NCI-H510A treated with DMSO at 0.1 percent for 48 hours (cell line): ENCODE measurements at regions not wholly inside any gene's neighbourhood (a gene's known extent, or its start where the extent isn't known, plus 50 kb on each side); places are given as distances from the start of the nearest gene placed in this dataset.

ENCODE experiments used
- DNase-seq: peaks from one replicate; lab custom pipeline; 2025; lab: John Stamatoyannopoulos, UW

- DNase-seq, result no peak
These were observed 271.8 kb downstream of the AEBP2 start for GRCh38 chr12:19710811-19711793.

- no peak for DNase-seq
These were observed 272.7 kb downstream of the AEBP2 start for GRCh38 chr12:19712041-19712440.

GRCh38 chr12:19718401-19718800, 279.1 kb downstream of the AEBP2 start:
- DNase-seq, result no peak

- no peak for DNase-seq
These were observed 280.4 kb downstream of the AEBP2 start for GRCh38 chr12:19719672-19720071.

DNA sequence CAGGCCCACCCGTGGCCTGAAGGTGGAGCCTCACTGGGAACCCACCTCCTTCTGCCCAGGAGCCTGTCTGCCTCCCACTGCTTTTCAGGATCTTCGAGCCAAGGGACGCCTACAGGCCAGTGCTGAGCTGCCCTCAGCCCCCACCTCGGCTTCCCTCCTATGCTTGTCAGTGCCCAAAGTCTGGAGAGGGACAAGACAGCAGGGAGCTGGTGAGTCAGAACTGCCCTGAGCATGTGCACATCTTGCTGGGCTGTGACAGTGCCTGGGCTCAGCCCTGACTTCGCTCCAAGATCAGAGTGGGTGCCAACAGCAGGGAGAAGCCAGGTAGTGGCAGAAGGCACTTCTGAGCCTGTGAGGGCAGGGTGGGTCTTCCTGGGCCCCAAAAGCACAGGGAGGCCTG, 286.8 kb downstream of the AEBP2 start:
- no peak for DNase-seq

DNA sequence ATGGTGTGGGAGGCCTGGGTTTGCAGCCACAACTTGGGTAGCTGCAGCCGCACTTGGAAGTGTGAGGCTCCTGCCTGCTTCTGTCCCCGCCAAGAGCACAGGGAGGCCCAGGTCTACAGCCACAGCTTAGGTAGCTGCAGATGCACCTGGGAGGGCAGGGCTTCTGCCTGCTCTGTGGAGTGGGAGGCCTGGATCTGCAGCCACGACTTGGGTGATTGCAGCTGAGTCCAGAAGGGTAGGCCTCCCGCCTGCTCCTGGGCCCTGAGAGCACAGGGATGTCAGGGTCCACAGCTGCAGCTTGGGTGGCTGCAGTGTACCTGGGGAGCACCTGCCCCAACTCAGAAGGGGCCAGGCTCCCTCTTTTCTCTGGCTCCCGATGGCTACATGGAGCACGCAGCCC, 287.3 kb downstream of the AEBP2 start:
- no peak for DNase-seq

GRCh38 chr12:19737019-19737418, 297.7 kb downstream of the AEBP2 start:
- no peak for DNase-seq

GRCh38 chr12:19739195-19739776, 300.0 kb downstream of the AEBP2 start:
- peak; percentile 77 for DNase-seq

DNA sequence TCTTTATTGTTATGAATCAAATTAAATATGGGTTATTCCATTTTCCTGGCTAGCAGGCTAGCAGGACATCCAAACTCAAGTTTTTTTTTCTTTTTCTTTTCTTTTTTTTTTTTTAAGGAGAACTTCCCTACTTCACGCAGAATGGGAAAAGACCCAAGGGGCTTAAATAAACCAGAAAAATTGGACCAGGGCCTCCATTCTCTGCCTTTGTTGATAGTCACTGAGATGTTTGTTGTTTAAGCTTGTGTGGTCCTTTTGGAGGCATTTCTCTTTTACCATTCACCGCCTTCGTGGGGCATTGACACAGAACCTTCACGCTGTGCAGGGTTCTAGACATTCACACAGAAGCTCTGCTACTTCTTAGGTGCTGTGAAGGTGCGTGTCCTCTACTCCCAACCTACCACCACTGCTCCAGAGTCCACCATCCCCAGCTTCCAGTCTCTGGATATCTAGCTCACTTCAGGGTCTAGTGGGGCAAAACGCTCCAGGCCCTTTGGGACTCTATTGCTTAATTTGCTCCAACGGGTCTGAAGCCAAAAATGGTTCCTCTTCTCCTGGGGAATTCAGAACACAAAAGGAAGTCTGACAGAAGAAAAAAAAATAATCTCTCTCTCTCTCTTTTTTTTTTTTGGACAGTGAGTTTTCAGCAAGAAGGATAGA, 301.3 kb downstream of the AEBP2 start:
- DNase-seq, result no peak

DNA sequence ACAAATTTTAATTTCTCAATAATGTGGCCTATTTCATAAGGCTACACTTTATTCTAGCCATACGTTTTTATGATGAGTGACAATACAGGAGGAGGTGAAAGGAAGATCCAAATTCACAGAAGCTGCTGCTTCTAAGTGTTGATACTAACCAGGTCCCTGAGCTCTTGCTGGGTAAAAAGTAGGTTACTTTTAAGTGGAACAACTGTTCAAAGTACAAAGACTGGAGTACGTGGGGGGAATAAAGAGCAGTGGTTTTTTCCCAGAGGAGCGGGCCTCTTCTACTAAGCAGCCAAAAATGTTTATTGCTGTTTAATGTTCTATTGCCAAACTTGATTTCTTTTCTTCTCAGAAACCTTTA, 301.8 kb downstream of the AEBP2 start:
- no peak for DNase-seq

DNA sequence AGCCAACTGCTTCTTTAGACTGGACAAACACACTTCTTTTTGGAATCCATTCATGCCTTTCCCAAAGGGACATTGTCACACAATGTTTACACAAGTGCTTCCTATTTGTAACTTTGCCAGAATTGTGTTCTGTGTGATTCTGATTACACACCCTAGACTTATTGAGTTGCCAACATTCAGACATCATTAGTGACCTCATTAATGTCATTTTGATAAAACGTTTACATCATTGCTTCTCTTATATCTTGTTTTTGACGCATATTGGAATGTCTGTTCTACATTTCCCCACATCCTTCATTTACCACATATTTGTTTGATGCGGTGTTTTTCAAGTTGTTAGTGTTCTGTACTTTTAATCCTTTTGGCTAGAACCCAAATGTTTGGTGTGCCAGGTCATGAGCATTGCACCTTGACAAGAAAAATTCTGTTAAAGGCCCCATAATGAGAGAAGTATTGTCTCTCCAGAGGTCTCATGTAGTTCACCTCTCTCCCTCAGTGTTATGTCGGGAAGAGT, 305.5 kb downstream of the AEBP2 start:
- no peak for DNase-seq

DNA sequence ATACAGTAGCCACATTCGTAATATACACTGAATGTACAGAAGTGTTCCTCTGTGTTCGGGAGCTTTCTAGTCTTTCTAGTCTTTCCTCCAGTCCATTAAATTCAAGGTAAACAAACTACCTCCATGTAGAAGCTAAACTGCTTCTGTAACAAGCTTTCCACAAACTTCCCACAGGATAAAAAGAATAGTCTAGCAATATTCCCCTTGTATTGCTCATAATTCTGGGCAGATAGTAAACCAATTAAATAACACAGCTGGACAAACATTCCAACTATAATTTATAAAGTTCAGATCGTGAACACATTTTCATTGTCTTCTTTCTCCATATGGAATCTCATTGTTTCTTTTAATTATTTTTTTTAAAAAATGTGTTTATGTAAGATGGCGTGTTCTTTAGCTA, 307.2 kb downstream of the AEBP2 start:
- DNase-seq, result no peak

DNA sequence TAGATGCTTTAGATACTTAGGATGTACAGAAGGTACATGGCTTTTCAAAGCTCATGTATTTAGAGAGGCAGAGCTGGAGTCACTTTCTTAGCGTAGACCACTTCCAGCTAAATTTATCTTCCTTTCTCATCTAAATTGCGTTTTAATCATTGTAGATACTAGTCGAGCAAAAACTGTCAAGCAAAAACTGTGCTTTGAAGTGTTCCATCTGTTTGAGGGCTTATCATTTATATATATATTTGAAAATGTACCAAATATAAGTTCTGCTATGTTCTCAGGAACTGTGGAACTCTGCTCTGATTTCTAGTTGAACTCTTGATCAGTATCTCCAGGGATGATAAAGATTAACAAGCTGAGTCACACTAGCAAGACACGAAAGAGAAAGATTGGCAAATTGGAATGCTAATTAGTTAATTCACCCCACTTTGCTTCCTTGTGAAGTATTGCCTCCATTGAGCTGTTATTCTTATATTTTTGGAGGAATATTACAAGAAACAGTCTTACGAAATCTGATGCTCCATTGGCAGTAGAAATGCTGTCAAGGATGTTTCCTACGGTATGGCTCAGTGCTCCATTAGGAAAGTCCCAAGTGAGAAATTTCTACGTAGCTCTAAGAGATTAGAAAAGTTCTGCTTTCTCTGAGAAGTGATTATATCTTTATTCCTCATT, 310.7 kb downstream of the AEBP2 start:
- no peak for DNase-seq

- no peak for DNase-seq
These were observed 311.8 kb downstream of the AEBP2 start for GRCh38 chr12:19751078-19751477.

DNA sequence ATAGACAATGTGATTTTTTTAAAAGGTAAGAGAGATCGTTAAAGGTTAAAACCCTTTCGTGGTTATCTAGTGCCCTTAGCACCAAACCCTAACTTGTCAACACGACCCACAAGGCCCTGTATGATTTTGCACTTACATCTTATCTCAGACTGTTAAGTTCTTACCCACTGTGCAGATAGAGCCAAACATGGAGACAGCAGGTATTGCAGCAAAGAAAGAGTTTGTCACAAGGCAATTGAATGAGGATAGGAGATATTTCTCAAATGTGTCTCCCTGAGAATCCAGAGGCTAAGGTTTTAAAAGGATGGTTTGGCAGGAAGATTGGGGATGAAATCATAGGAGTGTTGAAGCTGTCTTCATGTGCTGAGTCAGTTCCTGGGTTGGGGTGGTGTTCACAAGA, 313.4 kb downstream of the AEBP2 start:
- no peak for DNase-seq

- DNase-seq, result no peak
These were observed 315.8 kb downstream of the AEBP2 start for GRCh38 chr12:19755136-19755535.

GRCh38 chr12:19757317-19757877, 318.1 kb downstream of the AEBP2 start:
- peak; percentile 84 for DNase-seq

DNA sequence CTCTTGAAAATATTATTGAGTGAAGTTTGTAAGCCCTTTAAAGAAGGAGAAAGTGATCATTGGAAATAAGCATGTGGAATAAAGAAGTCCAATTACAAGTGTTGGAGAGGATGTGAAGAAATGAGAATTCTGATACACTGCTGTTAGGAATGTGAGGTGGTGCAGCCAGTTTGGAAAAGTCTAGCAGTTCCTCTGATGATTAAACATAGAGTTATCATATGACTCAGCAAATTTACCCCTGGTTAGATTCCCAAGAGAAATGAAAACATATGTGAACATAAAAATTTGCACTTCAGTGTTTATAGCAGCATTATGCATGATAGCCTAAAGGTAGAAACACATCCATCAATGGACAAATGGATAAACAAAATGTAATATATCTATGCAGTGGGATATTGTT, 319.9 kb downstream of the AEBP2 start:
- no peak for DNase-seq

GRCh38 chr12:19760611-19761010, 321.3 kb downstream of the AEBP2 start:
- no peak for DNase-seq

- DNase-seq, result no peak
These were observed 322.2 kb downstream of the AEBP2 start for GRCh38 chr12:19761463-19761862.

DNA sequence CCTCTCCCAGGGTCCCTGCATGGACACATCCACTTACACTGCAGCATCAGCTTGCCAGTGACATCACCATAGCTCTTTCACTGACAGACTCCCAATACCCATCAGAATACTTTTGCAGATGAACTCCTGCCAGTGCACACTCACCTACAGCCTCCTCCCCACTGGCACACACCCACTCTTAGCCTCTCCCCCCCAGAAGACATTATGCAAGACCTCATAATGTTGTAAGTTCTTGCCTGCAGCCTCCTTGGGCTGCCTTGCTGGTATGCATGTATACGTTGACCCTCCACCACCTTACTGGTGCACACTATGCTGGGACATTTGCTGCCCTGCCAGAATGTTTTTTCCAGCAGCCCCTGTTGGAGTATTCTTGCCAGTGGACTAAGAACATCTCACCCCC, 324.2 kb downstream of the AEBP2 start:
- DNase-seq, result no peak

DNA sequence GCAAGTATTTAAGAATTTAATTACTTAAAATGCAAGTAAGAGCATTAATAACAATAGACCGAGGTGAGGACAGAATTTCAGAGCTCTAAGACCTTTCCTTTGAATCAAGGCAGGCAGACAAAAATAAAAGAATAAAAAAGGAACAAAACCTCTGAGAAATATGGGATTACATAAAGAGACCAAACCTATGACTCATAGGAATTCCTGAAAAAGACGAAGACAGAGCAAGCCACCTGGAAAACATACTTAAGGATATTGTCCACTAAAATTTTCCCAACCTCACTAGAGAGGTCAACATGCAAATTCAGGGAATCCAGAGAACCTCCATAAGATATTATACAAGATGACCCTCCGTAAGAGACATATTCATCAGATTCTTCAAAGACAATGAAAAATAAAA, 325.1 kb downstream of the AEBP2 start:
- DNase-seq, result no peak
